Activated T-cell treated with anti-CD3 and anti-CD28 coated beads for 4 hours (primary cell): ENCODE measurements at regions not wholly inside any gene's neighbourhood (a gene's known extent, or its start where the extent isn't known, plus 50 kb on each side); places are given as distances from the start of the nearest gene placed in this dataset.

Experiments
- DNase-seq: peaks from one replicate; pipeline ENCODE4 v3.0.0-alpha.2; 2020

DNA sequence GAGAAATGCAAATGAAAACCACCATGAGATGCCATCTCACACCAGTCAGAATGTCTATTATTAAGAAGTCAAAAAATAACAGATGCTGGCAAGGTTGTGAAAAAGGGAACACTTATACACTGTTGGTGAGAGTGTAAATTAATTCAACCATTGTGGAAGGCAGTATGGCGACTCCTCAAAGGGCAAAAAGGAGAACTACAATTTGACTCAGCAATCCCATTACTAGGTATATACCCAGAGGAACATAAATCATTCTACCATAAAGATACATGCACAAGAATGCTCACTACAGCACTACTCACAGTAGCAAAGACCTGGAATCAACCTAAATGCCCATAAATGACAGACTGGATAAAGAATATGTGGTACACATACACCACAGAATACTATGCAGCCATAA, 161.1 kb upstream of the PDGFD start:
- DNase-seq = no peak

DNA sequence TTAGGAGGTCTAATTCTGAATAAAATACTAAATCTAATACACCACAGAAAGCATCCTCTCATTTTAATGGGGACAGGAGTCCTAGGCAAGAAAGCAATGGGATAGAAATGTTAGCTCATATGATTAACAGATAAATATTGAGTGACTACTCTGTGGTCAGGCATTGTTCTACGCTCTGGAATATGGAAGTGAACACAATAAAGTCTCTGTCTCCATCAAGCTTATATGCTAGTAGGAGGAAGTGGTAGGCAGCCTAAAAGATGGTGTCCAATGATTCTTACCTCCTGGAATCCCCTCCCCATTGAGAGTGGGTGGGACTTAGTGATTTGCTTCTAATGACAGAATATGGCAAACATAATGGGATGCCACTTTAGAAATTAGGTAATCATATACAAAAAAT, 160.3 kb upstream of the PDGFD start:
- DNase-seq = no peak

GRCh38 chr11:104323841-104324240, 159.9 kb upstream of the PDGFD start:
- DNase-seq = no peak

- no peak for DNase-seq
Observed at GRCh38 chr11:104322696-104323095, 158.7 kb upstream of the PDGFD start.

DNA sequence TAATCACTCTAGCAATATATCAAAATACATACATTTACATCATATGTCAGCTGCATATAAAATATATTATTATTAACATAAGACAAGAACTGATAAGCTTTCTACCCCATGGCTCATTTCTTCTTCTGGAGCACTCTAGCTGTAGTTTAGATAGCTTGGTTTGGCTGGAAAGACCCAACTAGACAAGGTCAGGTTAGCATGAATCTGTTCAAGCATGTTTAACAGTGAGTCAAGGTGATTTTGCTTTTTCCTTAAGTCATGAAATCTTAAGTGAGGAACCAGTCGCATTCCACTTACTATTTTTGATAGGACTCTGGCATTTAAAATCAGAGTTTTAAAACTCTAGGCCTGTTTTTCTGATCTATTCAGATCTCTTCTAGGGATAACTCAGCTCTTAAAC, 157.0 kb upstream of the PDGFD start:
- no peak for DNase-seq

GRCh38 chr11:104320097-104320496, 156.2 kb upstream of the PDGFD start:
- no peak for DNase-seq

DNA sequence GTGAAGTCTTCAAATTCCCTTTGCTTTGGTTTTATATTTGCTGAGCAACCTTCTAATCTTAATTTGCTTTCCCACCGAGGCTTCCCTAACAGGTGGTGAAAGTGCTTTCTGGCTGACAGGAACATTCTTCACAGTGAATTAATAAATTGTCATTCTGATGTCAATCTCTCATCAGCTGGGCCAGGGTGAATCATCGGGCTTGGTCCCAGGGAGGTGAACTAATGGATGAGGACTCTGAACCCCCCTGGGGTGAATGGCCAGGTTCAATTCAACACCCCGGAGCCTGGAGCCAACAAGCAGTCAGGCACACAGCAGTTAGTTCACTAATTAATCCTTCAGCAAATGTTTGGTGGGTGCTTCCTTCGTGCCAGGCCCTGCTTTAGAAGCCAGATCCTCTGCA, 155.4 kb upstream of the PDGFD start:
- DNase-seq = no peak

- no peak for DNase-seq
Observed at GRCh38 chr11:104306862-104307474, 143.0 kb upstream of the PDGFD start.

- no peak for DNase-seq
Observed at GRCh38 chr11:104301776-104302175, 137.8 kb upstream of the PDGFD start.

- DNase-seq = no peak
Observed at GRCh38 chr11:104291646-104292045, 127.7 kb upstream of the PDGFD start.

GRCh38 chr11:104286129-104286528, 122.2 kb upstream of the PDGFD start:
- DNase-seq = no peak

DNA sequence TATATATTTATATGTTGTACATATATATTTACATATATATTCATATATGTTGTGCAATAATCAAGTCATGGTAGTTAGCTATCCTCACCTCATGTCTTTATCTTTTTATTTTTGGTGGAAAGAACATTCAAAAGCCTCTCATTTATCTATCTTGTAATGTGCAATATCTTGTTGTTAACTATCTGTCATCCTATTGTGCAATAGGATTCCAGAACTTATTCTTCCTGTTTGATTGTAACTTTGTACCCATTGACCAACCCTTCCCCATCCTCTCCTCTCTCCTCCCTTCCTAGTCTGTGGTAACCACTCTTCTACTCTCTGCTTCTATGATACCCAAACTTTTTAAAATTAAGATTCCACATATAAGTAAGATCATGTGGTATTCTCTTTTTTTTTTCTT, 115.6 kb upstream of the PDGFD start:
- DNase-seq = no peak

DNA sequence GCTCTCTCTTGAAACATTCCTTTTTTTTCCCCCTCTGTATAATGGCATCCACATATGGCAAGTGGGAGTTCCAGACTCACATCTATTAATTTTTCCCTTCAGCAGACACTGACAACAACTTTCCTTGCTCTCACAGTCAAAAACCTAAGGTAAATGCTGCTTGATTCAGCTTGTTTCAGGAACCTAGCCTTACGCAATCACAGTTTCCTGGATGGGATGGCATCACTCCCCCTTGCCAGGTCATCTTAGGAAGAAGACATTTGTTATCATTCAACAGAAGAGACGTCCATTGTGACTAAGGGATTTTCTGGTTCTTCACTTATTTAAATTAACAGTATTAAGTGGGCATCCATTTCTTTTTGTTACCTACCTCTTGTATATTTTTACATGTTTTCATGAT, 112.0 kb upstream of the PDGFD start:
- no peak for DNase-seq

DNA sequence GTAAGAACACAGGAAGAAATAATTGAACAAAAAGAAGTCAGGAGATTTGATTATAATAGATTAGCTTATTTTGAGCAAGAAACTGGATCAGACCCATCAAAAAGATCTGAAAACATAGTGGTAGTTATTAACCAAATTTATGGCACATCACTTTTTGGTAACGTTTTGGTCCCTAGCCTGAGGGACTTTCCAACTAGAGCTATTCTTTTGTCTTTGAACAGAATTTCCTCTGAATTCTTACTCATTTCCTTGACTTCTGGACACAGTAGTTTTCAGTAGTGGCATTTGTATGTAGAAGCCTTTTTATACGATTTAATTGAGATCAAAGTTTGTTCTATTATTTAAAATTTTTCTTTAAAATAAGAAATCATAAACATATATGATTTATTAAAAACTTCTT, 96.5 kb upstream of the PDGFD start:
- no peak for DNase-seq

DNA sequence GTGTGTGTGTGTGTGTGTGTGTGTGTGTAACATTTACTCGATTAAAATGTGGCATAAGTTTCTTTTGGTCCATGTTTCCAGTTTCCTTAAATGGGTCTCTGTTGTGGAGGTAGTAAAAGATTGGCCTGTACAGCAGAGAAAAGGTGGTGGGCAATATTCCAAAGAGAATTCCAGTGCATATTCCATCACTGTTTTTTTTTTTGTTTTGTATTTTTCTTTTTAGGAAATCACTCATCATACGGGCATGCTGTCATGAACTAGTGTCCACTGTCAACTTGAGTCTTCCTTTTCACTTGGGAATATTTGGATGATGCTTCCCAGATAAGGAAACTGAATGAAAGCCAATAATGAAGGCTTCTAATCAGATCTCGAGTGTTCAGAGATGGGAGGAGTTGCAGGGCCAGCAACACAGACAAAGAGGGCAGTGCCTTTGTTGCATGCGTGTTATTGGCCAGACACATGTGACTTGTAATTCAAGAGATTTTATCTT, 95.2 kb upstream of the PDGFD start:
- no peak for DNase-seq

DNA sequence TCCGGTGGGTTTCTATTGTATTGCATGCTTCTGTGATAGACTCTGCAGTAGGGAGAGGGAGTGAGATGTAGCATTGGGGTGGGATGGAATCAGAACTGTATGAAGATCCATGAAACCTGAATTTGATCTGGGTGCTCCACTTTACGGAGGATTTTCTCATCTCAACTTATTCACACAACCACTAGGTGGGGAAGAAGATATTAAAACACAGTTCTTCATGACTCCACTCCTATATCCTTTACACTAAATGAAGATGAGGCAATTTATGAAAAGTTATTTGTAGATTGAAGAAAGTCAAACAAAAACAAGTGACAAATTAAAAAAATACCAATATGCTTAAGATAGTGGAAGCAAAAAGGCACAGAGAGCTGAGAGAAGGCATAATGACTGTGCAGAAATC, 92.6 kb upstream of the PDGFD start:
- no peak for DNase-seq

DNA sequence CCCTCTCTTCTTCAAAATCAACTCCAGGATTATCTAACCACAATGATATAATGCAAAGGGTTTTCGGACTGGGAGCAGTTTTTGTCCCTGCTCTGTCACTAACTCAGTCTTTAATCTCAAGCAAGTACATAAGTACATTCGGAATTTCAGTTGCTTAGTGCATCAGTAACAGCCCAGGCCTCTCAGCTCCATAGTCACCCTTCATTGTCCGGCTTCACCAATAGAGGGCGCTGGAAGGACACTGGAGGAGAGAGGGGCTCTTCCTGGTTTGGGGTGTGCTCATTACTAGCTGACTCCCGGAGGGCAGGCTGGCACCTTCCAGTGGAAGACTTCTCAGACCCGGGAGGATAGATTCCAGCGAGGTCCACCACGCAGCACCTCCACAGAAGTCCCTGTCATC, 90.4 kb upstream of the PDGFD start:
- DNase-seq = no peak

GRCh38 chr11:104246590-104246989, 82.6 kb upstream of the PDGFD start:
- DNase-seq = no peak

- no peak for DNase-seq
Observed at GRCh38 chr11:104238916-104239315, 75.0 kb upstream of the PDGFD start.

GRCh38 chr11:104225047-104225446, 61.1 kb upstream of the PDGFD start:
- DNase-seq = no peak

DNA sequence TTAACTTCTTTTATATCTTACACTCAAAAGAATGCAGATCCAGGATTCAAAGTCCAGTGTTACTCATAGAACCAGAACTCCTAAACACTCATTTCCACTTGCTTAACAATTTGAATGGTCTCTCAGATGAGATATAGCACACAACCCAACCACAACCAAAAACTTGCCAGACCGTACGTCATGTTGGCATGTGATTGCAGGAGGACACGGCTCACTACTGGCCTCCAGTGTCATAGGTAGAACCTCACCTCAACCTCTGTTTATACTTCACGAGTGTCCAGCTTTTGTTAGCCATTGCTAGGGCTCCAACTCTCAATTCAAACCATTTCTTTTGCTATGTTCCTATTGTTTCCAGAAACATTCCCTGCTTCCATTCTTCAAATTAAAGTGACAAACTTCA, 58.5 kb upstream of the PDGFD start:
- no peak for DNase-seq

GRCh38 chr11:104221455-104221854, 57.5 kb upstream of the PDGFD start:
- no peak for DNase-seq

GRCh38 chr11:104219096-104219495, 55.1 kb upstream of the PDGFD start:
- no peak for DNase-seq

GRCh38 chr11:104214517-104214916, 50.6 kb upstream of the PDGFD start:
- DNase-seq = no peak
